Coronary artery (tissue), 2 donors: ENCODE measurements at regions not wholly inside any gene's neighbourhood (a gene's known extent, or its start where the extent isn't known, plus 50 kb on each side); places are given as distances from the start of the nearest gene placed in this dataset.

Source experiments
- DNase-seq: peaks from one replicate; pipeline ENCODE4 v3.0.0-alpha.2; 2017; ENCODE audit warnings: low spot score
- H3K27ac ChIP-seq, 2 donors: fragments of 200-600 bp; sonication (generic); one replicate each; pipeline ENCODE4 v1.5.1; 2016 to 2019
- H3K4me3 ChIP-seq: fragments of 200-600 bp; sonication (generic); 2 replicates; pipeline ENCODE4 v1.5.1; 2016; ENCODE audit warnings: mild to moderate bottlenecking, moderate library complexity
- TF ChIP-seq, protein P1 (sequence below): fragments of 200-600 bp; sonication (generic); IDR thresholded peaks from one replicate; pipeline ENCODE4 v1.5.1; 2019; ENCODE audit warnings: antibody characterized with exemption

DNA sequence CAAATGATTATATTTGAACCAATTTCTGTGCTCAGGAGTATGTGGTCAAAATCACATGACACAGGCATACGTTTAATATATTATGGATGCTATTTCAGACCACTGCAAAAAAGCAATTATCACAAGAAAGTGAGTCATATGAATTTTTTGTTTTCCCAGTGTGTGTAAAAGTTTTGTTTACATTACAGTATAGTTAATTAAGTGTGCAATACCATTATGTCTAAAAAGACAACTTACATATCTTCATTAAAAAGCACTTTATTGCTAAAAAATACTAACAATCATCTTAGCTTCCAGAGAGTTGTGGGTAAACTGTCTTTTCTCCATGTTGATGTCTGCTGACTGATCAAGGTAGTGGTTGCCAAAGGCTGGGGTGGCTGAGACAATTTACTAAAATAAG lies 347.2 kb upstream of the PCDH9 start:
- Histone ChIP-seq H3K4me3 (no peak overlapping the region), H3K27ac (no peak overlapping the region)
- DNase-seq, result no peak
- TF ChIP-seq, protein P1, sequence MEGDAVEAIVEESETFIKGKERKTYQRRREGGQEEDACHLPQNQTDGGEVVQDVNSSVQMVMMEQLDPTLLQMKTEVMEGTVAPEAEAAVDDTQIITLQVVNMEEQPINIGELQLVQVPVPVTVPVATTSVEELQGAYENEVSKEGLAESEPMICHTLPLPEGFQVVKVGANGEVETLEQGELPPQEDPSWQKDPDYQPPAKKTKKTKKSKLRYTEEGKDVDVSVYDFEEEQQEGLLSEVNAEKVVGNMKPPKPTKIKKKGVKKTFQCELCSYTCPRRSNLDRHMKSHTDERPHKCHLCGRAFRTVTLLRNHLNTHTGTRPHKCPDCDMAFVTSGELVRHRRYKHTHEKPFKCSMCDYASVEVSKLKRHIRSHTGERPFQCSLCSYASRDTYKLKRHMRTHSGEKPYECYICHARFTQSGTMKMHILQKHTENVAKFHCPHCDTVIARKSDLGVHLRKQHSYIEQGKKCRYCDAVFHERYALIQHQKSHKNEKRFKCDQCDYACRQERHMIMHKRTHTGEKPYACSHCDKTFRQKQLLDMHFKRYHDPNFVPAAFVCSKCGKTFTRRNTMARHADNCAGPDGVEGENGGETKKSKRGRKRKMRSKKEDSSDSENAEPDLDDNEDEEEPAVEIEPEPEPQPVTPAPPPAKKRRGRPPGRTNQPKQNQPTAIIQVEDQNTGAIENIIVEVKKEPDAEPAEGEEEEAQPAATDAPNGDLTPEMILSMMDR, result no peak

DNA sequence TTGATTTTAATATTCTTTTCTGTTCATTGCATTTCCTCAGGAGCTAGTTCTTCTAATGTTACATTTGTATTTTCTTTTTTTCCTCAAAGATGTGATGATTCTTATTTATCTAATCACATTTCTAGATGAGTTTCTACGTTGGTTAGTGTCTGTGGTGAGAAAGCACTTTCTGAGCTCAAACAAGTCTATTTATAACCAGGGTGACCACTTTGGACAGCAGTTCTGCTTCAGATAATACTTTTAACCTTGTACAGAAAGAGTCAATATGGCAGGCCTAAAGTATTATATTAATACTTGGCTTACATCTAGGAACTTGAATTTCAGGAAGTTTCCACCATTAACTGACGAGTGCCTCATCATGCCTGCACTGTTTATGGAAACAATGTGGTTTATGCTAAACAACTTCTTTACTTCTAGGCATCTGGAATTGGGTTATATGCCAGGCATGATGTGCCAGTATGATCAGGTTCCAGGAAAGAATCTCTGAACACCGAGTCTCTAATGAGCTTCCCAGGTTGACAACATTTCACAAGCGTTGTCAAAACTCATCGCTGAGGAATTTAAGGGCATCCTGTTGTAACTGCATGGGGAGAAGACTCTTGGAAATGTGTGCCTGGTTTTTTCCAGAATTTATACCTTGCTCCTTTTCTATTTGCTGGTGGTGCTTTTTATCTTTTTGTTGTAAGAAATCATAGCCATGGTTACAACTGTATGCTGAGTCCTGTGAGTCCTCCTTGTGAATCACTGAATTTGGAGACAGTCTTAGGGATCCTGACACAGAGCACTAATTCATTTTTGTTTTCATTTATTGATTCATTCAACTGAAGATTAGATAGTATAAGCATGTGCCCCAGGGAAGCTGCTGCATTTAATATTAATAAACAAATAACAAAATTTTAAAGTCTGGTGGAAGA lies 344.4 kb upstream of the PCDH9 start:
- Histone ChIP-seq H3K27ac (no peak overlapping the region), H3K4me3 (no peak overlapping the region)
- TF ChIP-seq, protein P1, result no peak
- DNase-seq, result no peak

DNA sequence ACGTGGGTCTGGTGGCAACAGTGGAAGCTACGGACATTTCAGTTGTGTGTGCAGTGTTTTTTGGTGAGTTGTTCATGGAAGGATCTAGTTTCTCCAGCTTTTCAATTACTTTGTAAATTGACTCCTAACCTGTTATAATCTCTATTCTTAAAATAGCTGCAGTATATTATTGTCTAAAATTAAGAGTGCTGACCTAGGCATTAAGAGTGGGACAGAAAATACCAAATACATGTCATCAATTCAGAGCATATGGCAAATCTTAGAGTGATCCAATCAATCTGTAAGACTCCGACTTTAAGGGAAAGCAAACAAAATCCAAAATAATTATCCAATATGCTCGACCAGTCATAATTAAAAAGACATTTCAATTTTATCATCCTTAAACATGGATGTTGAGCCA lies 338.1 kb upstream of the PCDH9 start:
- Histone ChIP-seq H3K27ac (no peak overlapping the region), H3K4me3 (no peak overlapping the region)
- DNase-seq, result no peak
- TF ChIP-seq, protein P1, result no peak

DNA sequence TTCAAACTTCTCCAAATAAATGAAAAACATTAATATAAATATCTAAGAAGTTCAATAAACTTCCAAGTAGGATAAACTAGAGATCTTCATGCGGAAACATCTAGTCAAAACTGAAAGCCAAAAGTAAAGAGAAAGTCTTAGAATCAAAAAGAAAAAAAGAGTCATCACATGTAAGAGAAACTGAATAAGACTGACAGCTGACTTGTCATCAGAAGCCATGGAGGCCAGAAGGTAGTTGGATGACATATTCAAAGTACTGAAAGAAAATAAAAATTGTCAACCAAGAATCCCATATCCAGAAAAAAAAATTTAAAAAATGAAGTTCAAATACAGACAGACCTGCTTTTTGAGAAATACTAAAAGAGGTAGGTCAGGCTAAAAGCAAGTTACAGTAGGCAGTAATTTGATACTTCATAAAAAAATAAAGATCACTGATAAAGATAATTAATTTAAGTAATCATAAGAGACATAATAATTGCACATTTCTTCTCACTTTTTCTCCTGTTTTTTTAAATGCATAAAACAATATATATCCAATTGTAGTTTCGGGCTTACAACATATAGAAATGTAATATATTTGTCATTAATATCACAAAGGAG lies 327.6 kb upstream of the PCDH9 start:
- Histone ChIP-seq H3K4me3 (no peak overlapping the region), H3K27ac (no peak overlapping the region)
- no peak for DNase-seq
- TF ChIP-seq, protein P1, result no peak

DNA sequence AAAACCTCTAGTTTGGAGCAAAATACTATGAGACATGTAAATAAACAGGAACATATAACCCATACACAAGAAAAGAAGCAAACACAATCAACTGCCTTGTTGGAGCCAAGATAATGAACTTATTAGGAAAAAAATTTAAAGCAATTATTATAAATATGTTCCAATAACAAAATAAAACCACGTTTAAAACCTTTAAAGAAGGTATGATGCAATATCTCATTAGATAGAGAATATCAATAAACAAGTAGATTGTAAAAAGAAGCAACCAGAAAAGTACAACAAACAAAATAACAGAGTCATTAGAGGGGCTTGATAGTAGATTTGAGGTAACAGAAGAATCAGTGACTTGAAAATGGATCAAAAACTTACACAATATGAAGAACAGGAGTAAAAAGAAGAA lies 327.0 kb upstream of the PCDH9 start:
- DNase-seq, result no peak
- Histone ChIP-seq H3K4me3 (no peak overlapping the region), H3K27ac (no peak overlapping the region)
- TF ChIP-seq, protein P1, result no peak

DNA sequence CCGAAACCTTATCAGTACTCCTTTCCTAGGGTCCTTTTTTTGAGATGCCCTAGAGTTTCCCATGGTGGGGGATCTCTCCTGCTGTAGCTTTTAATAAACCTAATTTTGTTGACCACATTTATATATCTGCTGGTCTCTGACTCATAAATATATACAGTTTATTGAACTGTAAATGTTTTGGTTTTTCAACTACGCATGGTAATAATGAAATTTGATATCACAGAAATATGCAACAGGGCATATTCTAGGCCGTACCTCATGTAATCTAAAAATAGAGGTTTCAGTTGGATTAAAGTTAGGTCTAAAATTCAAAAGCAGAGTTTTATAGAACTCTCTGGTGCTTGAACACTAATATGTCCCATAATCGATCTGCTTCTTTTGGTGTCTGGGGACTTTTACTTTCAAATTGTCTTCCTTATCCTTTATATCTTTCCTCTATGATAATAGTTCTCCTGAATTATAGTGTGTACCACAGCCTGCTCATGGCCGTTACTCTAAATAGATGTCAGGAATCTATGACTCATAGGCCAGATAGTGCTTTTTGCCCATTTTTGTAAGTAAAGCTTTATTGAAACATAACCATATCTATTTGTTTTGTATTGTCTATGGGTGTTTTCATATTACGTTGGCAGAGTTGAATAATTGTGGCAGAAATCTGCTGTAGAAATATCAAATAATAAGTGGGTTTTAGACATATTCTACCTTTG lies 324.8 kb upstream of the PCDH9 start:
- DNase-seq, result no peak
- H3K27ac ChIP-seq, result no peak overlapping the region
- TF ChIP-seq, protein P1, result no peak
- no peak overlapping the region for H3K4me3 ChIP-seq
